ENCODE measurements at regions not wholly inside any gene's neighbourhood (a gene's known extent, or its start where the extent isn't known, plus 50 kb on each side); places are given as distances from the start of the nearest gene placed in this dataset.

- TF ChIP-seq PREB (CRISPR knock-in tag; IDR thresholded peaks at IDR 0.05; ENCODE audit: borderline replicate concordance) (no peak), ZNF121 (CRISPR knock-in tag; IDR thresholded peaks at IDR 0.05) (no peak), AR (CRISPR knock-in tag; IDR thresholded peaks at IDR 0.05) (no peak), TEAD1 (CRISPR knock-in tag; IDR thresholded peaks at IDR 0.05) (no peak), SMAD4 (CRISPR knock-in tag; IDR thresholded peaks at IDR 0.05) (no peak), ZNF219 (CRISPR knock-in tag; IDR thresholded peaks at IDR 0.05; ENCODE audit: borderline replicate concordance) (no peak), EMX1 (CRISPR knock-in tag; IDR thresholded peaks at IDR 0.05) (no peak), CREB1 (CRISPR knock-in tag; IDR thresholded peaks at IDR 0.05) (no peak)
Observed at GRCh38 chr12:126157575-126157966, 1092.3 kb downstream of the AACS start (continued).

GRCh38 chr12:126159139-126159538 lies 1093.9 kb downstream of the AACS start:
- POLR2A ChIA-PET, result no interaction called here
- TF ChIP-seq ATF6 (CRISPR knock-in tag; IDR thresholded peaks at IDR 0.05) (no peak), ZNF423 (CRISPR knock-in tag; IDR thresholded peaks at IDR 0.05) (no peak), HMGXB4 (CRISPR knock-in tag; IDR thresholded peaks at IDR 0.05) (no peak), ZMAT4 (CRISPR knock-in tag; IDR thresholded peaks at IDR 0.05) (no peak), FOXP4 (CRISPR knock-in tag; IDR thresholded peaks at IDR 0.05) (no peak), TP53 (CRISPR knock-in tag; IDR thresholded peaks at IDR 0.05) (no peak), CREM (CRISPR knock-in tag; IDR thresholded peaks at IDR 0.05) (no peak), ZNF425 (CRISPR knock-in tag; conservative IDR thresholded peaks at IDR 0.05) (no peak), PRDM15 (CRISPR knock-in tag; IDR thresholded peaks at IDR 0.05) (no peak), ERG (CRISPR knock-in tag; IDR thresholded peaks at IDR 0.05) (no peak), MAX (CRISPR knock-in tag; IDR thresholded peaks at IDR 0.05) (no peak)

More at GRCh38 chr12:126159139-126159538, 1093.9 kb downstream of the AACS start:
- CTCF ChIA-PET, result no interaction called here
- Mint-ChIP-seq H3K36me3 (peaks cover 75% of the 10 kb centered on the region), H3K27ac (no peak overlapping the region), H3K4me1 (no peaks in the 10 kb centered on the region), H3K4me3 (no peak overlapping the region), H3K27me3 (ENCODE audit: low read depth) (peaks cover 9% of the 10 kb centered on the region), H3K9me3 (peaks cover 85% of the 10 kb centered on the region)
- no peak for ATAC-seq
- DNase-seq (ENCODE audit: low spot score), result no peak
